ENCODE measurements at regions not wholly inside any gene's neighbourhood (a gene's known extent, or its start where the extent isn't known, plus 50 kb on each side); places are given as distances from the start of the nearest gene placed in this dataset.

DNA sequence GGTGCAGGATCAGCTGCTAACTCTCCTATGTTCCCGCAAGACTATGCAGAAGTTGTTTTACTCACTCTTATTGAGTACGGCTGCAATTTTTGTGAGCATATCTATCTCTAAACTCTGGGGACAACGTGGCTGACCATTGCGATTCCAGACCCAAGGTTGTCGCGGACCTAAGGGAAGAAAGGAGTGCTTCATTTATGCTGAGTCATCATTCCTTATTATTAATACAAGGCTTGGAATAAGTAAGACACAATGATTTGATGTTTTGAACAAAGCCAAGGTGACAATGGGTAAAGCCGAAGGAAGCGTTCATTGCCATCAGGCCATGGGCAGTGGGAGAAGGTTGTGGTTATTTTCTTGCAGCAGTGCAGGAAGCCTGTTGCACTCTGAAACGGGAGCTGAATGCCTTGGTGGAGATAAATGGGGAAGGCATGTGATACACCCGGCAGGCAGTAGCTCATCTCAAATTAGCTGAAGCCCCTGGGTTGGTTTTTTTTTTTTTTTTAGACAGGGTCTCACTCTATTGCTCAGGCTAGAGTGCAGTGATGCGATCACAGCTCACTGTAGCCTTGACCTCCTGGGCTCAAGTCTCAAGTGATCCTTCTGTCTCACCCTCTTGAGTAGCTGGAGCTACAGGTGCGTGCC, 605.7 kb downstream of the TYW1 start:
- DNase-seq (no peak), ATAC-seq (ENCODE audit: insufficient read depth, low read depth) (no peak)
- Histone ChIP-seq H4K20me1 (ENCODE audit: insufficient read depth, low read length) (no peaks in the 10 kb centered on the region), H3K27ac (ENCODE audit: low read length) (no peak overlapping the region), H3K4me3 (ENCODE audit: low read depth in 1 of 2, low read length in 2 of 2) (no peak overlapping the region), H3K36me3 (ENCODE audit: insufficient read depth, low read length) (no peaks in the 10 kb centered on the region), H3K4me1 (ENCODE audit: insufficient read depth, low read length) (no peaks in the 10 kb centered on the region), H3K27me3 (ENCODE audit: insufficient read depth, low read length, poor library complexity) (no peaks in the 10 kb centered on the region), H3K79me2 (ENCODE audit: insufficient read depth, low read length) (no peaks in the 10 kb centered on the region), H3K9ac (ENCODE audit: low read depth, low read length) (no peak overlapping the region), H2AFZ (ENCODE audit: low read depth, low read length) (no peak overlapping the region), H3K4me2 (ENCODE audit: insufficient read depth, low read length) (no peak overlapping the region), H3K9me3 (ENCODE audit: insufficient read depth, low read length, severe bottlenecking) (no peaks in the 10 kb centered on the region)
- TF ChIP-seq EZH2 (IDR thresholded peaks at IDR 0.05; ENCODE audit: borderline replicate concordance, low read depth, low read length, severe bottlenecking): no peak
- TF ChIP-seq, protein P1, sequence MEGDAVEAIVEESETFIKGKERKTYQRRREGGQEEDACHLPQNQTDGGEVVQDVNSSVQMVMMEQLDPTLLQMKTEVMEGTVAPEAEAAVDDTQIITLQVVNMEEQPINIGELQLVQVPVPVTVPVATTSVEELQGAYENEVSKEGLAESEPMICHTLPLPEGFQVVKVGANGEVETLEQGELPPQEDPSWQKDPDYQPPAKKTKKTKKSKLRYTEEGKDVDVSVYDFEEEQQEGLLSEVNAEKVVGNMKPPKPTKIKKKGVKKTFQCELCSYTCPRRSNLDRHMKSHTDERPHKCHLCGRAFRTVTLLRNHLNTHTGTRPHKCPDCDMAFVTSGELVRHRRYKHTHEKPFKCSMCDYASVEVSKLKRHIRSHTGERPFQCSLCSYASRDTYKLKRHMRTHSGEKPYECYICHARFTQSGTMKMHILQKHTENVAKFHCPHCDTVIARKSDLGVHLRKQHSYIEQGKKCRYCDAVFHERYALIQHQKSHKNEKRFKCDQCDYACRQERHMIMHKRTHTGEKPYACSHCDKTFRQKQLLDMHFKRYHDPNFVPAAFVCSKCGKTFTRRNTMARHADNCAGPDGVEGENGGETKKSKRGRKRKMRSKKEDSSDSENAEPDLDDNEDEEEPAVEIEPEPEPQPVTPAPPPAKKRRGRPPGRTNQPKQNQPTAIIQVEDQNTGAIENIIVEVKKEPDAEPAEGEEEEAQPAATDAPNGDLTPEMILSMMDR (IDR thresholded peaks at IDR 0.05; ENCODE audit: borderline replicate concordance, extremely low read depth, low read length, poor library complexity, severe bottlenecking): no peak

- TF ChIP-seq EZH2 (IDR thresholded peaks at IDR 0.05; ENCODE audit: borderline replicate concordance, low read depth, low read length, severe bottlenecking): no peak
- TF ChIP-seq, protein P1 (IDR thresholded peaks at IDR 0.05; ENCODE audit: borderline replicate concordance, extremely low read depth, low read length, poor library complexity, severe bottlenecking): no peak
- no peaks in the 10 kb centered on the region for H3K79me2 ChIP-seq (ENCODE audit: insufficient read depth, low read length)
- no peaks in the 10 kb centered on the region for H3K36me3 ChIP-seq (ENCODE audit: insufficient read depth, low read length)
- H4K20me1 ChIP-seq (ENCODE audit: insufficient read depth, low read length): no peaks in the 10 kb centered on the region
- H3K27me3 ChIP-seq (ENCODE audit: insufficient read depth, low read length, poor library complexity): no peaks in the 10 kb centered on the region
- ATAC-seq (ENCODE audit: insufficient read depth, low read depth): no peak
- no peak overlapping the region for H3K27ac ChIP-seq (ENCODE audit: low read length)
- no peaks in the 10 kb centered on the region for H3K4me1 ChIP-seq (ENCODE audit: insufficient read depth, low read length)
- no peak overlapping the region for H3K4me3 ChIP-seq (ENCODE audit: low read depth in 1 of 2, low read length in 2 of 2)
- no peak overlapping the region for H2AFZ ChIP-seq (ENCODE audit: low read depth, low read length)
- H3K9ac ChIP-seq (ENCODE audit: low read depth, low read length): no peak overlapping the region
- H3K4me2 ChIP-seq (ENCODE audit: insufficient read depth, low read length): no peak overlapping the region
- DNase-seq: no peak
- H3K9me3 ChIP-seq (ENCODE audit: insufficient read depth, low read length, severe bottlenecking): no peaks in the 10 kb centered on the region
Measured at GRCh38 chr7:67604461-67605386, 608.1 kb downstream of the TYW1 start.

GRCh38 chr7:67608806-67609205, 612.2 kb downstream of the TYW1 start:
- Histone ChIP-seq H3K27ac (ENCODE audit: low read length) (no peak overlapping the region), H3K4me1 (ENCODE audit: insufficient read depth, low read length) (no peaks in the 10 kb centered on the region), H4K20me1 (ENCODE audit: insufficient read depth, low read length) (no peaks in the 10 kb centered on the region), H2AFZ (ENCODE audit: low read depth, low read length) (no peak overlapping the region), H3K36me3 (ENCODE audit: insufficient read depth, low read length) (no peaks in the 10 kb centered on the region), H3K79me2 (ENCODE audit: insufficient read depth, low read length) (no peaks in the 10 kb centered on the region), H3K9me3 (ENCODE audit: insufficient read depth, low read length, severe bottlenecking) (no peaks in the 10 kb centered on the region), H3K27me3 (ENCODE audit: insufficient read depth, low read length, poor library complexity) (no peaks in the 10 kb centered on the region), H3K9ac (ENCODE audit: low read depth, low read length) (no peak overlapping the region), H3K4me3 (ENCODE audit: low read depth in 1 of 2, low read length in 2 of 2) (no peak overlapping the region), H3K4me2 (ENCODE audit: insufficient read depth, low read length) (no peak overlapping the region)
- no peak for DNase-seq
- no peak for TF ChIP-seq EZH2 (IDR thresholded peaks at IDR 0.05; ENCODE audit: borderline replicate concordance, low read depth, low read length, severe bottlenecking)
- TF ChIP-seq, protein P1 (IDR thresholded peaks at IDR 0.05; ENCODE audit: borderline replicate concordance, extremely low read depth, low read length, poor library complexity, severe bottlenecking): peak; percentile 6
- no peak for ATAC-seq (ENCODE audit: insufficient read depth, low read depth)

Measured in DND-41 (cell line).